ENCODE measurements at regions not wholly inside any gene's neighbourhood (a gene's known extent, or its start where the extent isn't known, plus 50 kb on each side); places are given as distances from the start of the nearest gene placed in this dataset.
"Not testable (repeated sequence)": the region's sequence is repeated elsewhere in the genome, so short reads cannot be mapped to it uniquely, and the experiment has no call there.

DNA sequence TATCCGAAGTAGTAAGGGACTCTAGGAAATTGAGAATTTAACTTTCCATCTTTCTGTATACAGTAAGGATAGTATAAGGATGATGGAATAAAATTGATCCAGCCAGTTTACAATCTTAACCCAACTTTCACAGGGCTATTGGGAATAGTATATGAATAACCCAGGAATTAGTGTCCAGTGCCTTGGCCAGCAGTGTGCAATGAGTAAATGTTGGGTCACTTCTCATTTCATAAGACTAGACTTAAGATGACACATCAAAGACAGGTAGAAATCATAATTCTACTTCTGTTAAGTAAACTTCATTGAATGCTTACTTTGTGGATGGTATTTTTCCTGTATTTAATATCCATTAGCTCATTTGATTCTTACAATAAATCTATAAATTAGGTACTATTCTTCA lies 949.6 kb upstream of the GOT2 start:
- no peak for DNase-seq

DNA sequence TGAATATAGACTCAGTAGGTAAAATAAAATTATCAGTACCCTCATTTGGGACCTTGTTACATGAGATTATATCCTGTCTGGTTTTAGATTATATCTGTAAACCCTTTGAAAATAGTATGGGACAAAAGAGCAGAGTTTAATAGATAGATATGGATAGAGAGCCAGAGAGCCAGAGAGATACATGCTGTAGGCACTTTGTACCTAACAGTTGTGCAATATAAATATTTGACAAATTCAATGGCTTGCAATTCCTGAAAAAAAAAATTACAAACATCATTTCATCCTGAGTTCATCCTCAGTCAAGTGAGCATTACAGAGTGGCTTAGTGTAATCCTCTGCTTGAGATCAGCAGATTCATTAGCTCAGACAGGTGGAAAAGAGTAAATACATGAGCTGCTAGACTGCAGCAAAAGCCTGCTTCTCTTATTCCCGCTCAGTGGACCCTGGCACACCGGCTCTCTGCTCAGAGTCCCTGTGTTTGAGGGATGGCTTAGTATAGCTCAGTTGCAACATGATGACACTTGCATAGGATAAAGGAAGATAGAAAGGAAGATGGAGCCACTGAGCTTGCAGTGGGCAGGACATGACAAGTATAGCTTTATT lies 931.6 kb upstream of the GOT2 start:
- DNase-seq, result no peak
- in situ Hi-C loops (cut with HindIII; ENCODE audit: low pct_ligation_motif_present, low pct_unique_long_range_greater_than_20kb, low sequenced_read_pairs), result no loop called here

More for the DNA sequence above, 949.6 kb upstream of the GOT2 start:
- in situ Hi-C loops (cut with HindIII; ENCODE audit: low pct_ligation_motif_present, low pct_unique_long_range_greater_than_20kb, low sequenced_read_pairs), result no loop called here

DNA sequence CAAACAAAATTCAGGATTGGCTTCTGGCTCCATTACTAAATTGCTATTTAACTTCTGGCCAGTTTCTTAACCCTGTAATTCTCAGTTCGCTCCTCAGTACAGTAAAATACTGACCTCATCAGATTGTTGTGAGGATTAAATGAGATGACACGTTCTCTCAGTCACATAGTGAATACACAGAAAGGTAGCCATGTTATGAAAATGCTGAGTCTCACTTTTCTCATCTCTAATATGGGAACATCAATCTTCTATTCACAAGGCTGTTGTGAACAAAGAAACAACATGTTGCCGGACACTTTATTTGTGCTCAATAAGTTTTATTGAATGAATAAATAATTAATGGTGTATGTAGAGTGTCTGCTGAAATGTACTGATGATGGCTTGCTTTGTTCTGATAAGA lies 924.5 kb upstream of the GOT2 start:
- no peak for DNase-seq
- in situ Hi-C loops (cut with HindIII; ENCODE audit: low pct_ligation_motif_present, low pct_unique_long_range_greater_than_20kb, low sequenced_read_pairs), result no loop called here

DNA sequence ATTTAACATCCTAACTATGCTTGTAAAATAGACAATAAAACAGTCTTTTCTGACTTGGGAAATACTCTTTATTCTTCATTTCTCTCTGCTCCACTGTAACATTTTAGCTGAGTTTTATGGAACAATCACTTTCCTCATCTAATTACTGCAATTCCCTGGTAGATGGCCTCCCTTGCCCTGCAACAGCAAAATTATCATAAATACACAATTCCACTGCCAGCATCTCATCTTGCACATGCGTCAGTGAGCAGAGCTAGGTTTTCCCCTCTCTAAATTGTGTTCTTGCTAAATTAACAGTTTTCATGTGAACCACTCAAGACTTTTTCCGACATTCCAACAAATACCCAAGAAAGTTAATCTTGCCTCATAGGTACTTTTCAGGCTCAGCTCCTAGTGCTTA lies 920.9 kb upstream of the GOT2 start:
- DNase-seq, result no peak
- in situ Hi-C loops (cut with HindIII; ENCODE audit: low pct_ligation_motif_present, low pct_unique_long_range_greater_than_20kb, low sequenced_read_pairs), result no loop called here

DNA sequence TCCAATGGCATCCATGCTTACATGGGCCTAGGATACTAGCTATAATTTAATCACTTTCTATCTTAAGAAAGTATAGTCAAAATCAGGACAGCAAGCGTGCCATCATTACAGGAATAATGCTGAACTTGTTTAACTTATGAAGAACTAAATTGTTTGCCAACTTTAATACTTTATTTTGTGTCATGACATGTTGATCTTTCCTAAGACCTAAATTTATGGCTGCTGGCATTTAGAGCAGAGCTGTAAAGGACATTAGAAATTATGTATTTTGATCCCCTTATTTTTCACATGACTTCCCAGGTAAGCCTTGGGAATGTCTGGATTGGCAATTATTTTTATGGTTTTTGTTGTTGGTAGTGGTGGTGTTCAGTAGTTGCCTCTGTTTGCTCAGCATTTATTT lies 920.3 kb upstream of the GOT2 start:
- in situ Hi-C loops (cut with HindIII; ENCODE audit: low pct_ligation_motif_present, low pct_unique_long_range_greater_than_20kb, low sequenced_read_pairs), result no loop called here
- no peak for DNase-seq

DNA sequence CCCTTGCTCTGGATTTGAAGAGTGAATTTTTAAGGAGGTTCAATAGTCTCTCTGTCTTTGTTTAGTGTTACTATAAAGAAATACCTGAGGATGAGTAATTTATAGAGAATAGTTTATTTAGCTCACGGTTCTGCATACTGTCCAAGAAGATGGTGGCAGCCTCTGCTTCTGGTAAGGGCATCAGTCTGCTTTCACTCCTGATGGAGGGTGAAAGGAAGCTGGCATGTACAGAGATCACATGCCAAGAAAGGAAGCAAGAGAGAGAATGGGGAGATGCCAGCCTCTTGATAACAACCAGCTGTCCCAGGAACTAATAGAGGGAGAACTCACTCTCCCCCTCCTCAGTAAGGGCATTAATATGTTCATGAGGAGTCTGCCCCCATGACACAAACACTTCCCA lies 917.5 kb upstream of the GOT2 start:
- no peak for DNase-seq
- in situ Hi-C loops (cut with HindIII; ENCODE audit: low pct_ligation_motif_present, low pct_unique_long_range_greater_than_20kb, low sequenced_read_pairs), result no loop called here

DNA sequence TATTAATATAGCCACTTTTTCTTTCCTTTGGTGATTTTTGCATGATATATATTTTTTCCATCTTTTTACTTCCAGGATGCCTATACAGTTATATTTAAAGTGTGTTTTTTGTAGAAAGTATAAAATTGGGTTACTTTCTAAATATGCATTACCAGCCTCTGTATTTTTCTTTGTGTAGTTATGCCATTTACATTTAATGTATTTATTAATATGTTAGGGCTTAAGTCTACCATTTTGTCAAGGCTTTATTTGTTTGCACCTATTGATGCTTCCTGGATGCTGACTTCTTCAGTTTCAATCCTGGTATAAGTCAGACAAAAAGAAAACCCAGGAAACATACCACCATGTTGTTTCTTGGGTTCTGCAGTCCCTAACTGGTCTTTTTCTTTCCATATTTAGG lies 911.1 kb upstream of the GOT2 start:
- no peak for DNase-seq
- in situ Hi-C loops (cut with HindIII; ENCODE audit: low pct_ligation_motif_present, low pct_unique_long_range_greater_than_20kb, low sequenced_read_pairs), result no loop called here

DNA sequence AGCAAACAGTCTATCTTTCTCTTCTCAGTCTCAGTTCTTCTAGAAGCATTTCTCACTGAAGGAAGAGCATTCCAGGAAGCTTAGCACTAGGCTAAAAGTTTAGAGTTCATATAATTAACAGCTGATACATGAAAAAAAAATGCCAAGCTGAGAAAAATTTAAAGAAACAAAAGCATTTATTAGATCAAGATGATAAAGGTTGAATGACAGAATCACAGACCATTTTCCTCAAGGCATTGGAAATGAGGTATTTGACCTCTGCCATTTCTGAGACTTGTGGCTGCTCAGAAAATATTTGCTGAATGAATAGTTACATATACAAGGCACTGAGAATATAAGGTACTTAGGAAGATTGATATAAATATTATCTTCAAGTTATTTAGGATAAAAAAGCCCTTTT lies 901.6 kb upstream of the GOT2 start:
- in situ Hi-C loops (cut with HindIII; ENCODE audit: low pct_ligation_motif_present, low pct_unique_long_range_greater_than_20kb, low sequenced_read_pairs), result no loop called here
- DNase-seq, result no peak

DNA sequence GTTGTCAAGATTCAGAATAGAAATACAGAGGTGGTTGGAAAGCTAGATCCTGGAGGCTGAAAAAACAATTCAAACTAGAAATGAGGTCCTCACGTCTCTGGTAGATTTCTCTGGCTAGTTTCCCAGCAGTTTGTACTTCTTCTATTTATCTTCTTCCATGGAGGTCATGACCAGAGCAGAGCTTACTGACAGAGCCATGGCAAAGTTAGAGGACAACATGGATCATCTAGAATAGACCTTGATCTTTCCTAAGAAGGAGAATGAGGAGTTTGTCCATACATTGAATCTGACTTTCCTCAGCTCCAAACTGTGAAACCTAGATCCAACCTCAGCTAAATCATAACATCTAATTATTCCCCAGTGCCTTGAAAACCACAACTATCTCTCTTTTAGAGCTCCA lies 900.8 kb upstream of the GOT2 start:
- in situ Hi-C loops (cut with HindIII; ENCODE audit: low pct_ligation_motif_present, low pct_unique_long_range_greater_than_20kb, low sequenced_read_pairs), result no loop called here
- no peak for DNase-seq

DNA sequence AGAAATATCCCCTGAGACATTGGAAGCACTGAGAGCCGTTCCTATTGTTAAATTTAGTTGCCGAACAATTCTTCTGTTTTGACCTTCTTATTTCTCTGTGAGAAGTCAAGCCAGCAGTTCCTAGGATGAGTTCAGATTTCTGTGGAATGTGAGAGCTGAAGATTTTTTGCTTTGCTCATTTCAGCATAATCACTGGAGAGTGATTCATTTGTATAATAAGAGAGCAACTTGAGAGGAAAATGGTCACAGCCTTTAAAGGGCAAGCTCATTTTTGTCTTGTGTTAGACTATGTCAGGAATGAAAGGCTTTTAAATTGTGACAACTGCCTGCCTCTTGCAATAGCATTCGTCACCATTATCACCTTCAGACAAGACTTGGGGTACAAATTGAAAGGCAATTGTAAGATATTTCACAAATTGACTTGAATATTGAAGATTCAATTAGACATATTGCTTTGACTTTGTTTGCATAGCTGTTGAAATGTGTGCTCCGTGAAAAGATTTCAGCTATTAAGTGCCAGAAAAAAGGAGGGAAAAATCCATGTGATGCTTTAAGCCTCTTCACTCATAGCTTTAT lies 900.0 kb upstream of the GOT2 start:
- in situ Hi-C loops (cut with HindIII; ENCODE audit: low pct_ligation_motif_present, low pct_unique_long_range_greater_than_20kb, low sequenced_read_pairs), result no loop called here
- DNase-seq, result no peak

DNA sequence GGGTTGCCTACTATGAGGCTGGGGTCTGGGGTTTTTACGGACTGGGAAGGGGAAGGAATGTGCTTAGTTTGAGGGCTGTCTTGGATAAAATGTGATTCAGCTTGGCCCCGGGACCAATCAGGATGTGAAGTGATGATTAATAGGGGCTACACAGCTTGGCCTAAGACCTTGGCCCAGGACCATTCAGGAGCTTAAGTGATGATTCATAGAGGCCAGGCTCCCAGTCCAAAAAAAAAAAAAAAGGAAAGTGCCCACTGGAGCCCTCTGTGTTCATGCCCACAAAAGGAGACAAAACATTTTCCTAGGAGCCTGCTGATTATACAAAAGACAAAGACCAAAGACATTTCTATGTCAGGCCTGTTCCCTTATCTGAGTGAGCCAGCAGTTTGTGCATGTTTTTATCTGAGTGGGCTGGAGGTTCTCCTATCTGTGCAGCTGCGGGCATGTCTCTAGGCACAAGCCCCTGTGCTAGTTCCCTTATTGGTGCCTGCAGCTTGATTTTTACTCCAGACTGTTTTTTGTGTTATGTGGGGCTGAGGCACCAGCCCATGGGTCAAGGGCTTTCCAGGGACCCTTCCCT lies 898.2 kb upstream of the GOT2 start:
- in situ Hi-C loops (cut with HindIII; ENCODE audit: low pct_ligation_motif_present, low pct_unique_long_range_greater_than_20kb, low sequenced_read_pairs), result no loop called here
- DNase-seq, result no peak

DNA sequence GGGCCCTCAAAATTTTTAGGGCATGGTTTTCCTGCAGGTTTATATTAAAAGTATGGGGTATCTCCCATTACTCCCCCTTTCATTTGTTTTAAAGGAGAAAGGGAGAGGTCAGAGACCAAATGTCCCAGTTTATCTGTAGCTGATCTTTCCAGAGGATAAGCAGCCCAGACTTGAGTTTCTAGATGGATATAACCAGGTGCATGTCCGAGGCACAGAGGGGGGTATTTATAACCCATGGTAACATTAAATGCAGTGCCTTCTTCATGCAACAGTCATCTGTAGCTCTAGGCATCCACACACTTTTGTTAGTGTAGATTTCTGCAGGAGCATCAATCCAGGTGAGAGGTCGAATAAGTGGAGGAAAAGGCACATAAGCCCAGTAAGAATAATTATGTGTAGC lies 890.3 kb upstream of the GOT2 start:
- DNase-seq; in situ Hi-C loops (cut with HindIII; ENCODE audit: low pct_ligation_motif_present, low pct_unique_long_range_greater_than_20kb, low sequenced_read_pairs): not testable (repeated sequence)

DNA sequence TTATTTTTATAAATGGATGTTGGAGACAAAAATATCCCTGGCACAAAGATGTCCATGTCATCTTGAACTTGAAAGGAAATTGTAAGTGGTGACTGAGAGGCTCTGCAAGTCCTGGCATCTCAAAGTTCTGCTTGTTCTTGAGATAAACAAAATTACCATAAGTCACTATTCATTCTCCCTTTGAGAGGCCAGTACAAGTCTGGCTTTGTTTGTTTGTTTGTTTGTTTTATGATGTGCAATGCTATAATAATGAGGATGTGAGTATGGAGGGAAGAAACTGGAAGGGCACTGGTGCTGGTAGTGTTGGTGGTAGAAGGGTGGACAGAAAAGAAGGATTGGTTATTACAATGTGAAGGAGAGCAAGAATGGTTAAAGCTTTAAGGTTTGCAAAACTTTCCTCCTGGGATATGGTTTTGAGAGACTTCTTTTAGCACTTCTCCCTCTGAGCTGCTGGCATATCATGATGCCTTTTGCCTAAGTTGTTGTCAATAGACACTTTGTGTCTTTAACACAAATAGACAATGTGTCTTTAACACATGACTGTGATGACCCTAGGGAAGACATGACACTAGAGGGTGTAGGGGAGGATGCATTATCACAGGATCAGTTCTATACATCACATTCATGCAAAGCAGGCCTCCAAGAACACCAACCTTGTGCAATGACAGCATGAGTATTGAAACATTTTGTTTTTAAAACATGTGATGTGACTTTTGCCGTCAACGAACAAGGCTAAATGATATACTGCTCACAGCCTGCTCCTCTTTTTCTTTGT lies 880.5 kb upstream of the GOT2 start:
- no peak for DNase-seq
- in situ Hi-C loops (cut with HindIII; ENCODE audit: low pct_ligation_motif_present, low pct_unique_long_range_greater_than_20kb, low sequenced_read_pairs), result no loop called here

DNA sequence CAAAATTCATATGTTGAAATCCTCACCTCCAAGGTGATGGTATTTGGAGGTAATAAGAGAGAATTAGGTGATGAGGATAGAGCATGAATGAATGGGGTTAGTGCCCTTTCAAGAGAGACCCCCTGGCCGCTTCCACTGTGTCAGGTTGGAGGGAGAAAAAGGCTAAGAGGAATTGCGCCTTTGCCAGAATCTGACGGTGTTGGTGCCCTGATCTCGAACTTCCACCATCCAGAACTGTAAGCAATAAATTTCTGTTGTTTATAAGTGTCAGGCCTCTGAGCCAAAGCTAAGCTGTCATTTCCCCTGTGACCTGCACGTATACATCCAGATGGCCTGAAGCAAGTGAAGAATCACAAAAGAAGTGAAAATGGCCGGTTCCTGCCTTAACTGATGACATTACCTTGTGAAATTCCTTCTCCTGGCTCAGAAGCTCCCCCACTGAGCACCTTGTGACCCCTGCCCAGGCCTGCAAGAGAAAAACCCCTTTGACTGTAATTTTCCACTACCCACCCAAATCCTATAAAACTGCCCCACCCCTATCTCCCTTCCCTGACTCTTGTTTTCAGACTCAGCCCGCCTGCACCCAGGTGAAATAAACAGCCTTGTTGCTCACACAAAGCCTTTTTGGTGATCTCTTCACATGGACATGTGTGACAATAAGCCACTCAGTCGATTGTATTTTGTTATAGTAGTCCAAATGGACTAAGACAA lies 878.9 kb upstream of the GOT2 start:
- in situ Hi-C loops (cut with HindIII; ENCODE audit: low pct_ligation_motif_present, low pct_unique_long_range_greater_than_20kb, low sequenced_read_pairs), result not testable (repeated sequence)

DNA sequence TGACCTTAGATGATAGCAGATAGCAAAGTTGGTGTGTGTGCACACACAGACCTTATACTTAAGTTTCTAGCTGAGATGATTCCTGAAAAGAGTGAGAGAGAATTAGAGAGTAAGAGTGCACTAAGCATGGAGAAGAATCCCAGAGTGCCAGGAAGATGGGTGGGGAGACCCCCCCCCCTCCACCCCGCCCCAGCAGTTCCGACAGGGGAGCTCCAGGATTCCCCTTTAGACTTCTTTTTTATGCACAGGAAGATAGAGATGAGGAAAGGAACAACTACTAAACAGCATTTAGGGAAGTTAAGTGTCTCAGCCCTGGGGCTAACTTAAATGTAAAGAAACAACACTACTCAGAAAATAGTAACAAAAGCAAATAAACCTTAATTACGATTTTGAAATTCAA lies 878.0 kb upstream of the GOT2 start:
- in situ Hi-C loops (cut with HindIII; ENCODE audit: low pct_ligation_motif_present, low pct_unique_long_range_greater_than_20kb, low sequenced_read_pairs), result no loop called here

More for the DNA sequence above, 878.9 kb upstream of the GOT2 start:
- DNase-seq, result not testable (repeated sequence)

DNA sequence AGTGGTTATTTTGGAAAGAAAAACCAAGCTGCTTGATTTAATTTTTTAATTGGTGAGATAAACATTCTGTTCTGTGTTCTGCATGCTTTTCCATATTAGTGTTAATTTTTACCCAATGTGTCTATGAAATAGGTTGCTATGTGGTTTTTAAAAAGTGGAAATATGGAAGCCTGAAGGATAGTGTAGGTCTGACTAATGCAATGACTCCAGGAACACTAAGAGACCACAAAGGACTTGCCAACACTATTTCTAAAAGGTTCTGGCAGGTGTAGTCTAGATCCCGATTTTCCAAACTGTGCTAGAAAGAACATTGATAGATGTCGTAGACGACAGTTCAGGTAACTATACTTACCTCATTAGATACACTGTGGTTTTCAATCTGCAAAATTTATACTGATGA lies 877.4 kb upstream of the GOT2 start:
- DNase-seq, result no peak
- in situ Hi-C loops (cut with HindIII; ENCODE audit: low pct_ligation_motif_present, low pct_unique_long_range_greater_than_20kb, low sequenced_read_pairs), result no loop called here

More for the DNA sequence above, 878.0 kb upstream of the GOT2 start:
- DNase-seq, result no peak

DNA sequence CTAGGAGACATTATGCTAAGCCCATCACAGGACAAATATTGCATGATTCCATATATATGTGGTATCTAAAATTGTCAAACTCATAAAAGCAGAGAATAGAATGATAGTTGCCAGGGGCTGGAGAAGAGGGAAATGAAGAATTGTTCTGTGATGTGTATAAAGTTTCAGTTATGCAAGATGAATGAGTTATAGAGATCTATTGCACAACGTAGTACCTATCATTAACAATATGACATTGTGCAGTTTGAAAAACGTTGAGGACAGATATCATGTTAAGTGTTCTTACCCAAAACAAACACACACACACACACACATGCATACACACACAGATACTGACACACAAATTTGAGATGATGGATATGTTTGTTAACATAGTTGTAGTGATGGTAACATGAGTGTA lies 871.6 kb upstream of the GOT2 start:
- in situ Hi-C loops (cut with HindIII; ENCODE audit: low pct_ligation_motif_present, low pct_unique_long_range_greater_than_20kb, low sequenced_read_pairs), result no loop called here
- DNase-seq, result no peak

DNA sequence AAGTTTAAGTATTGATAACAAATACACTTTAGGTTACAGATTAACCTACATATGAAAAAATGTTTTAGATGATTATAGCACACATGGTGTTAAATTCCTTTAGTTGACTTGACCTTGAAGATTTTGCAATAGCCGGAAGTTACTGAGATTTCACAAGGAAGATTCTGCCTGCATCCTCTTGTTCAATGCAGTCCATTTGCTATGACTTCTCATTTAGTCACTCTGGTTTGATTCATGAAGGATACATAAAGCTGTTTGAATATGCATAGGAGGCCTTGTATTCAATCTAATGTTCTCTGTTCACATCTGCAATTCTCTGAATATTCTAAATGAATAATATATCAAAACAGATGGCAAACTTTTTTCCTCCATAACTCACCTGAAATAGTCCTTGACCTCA lies 870.2 kb upstream of the GOT2 start:
- no peak for DNase-seq

DNA sequence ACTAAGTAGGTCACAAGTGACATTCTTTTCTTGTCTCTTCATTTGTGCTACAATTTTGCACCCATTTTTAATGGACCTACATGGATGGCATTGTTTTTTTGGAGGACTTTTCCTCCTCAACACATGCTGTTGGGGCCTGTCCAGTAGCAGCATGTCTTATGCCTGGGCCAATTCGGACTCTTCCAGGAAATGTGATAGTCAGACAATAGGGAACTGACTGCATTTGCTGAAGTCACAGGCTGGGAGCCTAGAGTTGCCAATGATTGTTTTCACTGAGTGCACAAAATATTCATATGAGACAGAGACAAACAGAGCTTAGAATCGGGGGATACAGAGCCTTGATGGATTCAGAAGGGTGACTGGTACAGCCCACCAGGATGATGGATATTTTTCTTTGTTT lies 867.3 kb upstream of the GOT2 start:
- in situ Hi-C loops (cut with HindIII; ENCODE audit: low pct_ligation_motif_present, low pct_unique_long_range_greater_than_20kb, low sequenced_read_pairs), result no loop called here
- DNase-seq, result no peak

More for the DNA sequence above, 870.2 kb upstream of the GOT2 start:
- in situ Hi-C loops (cut with HindIII; ENCODE audit: low pct_ligation_motif_present, low pct_unique_long_range_greater_than_20kb, low sequenced_read_pairs), result no loop called here
